ENCODE measurements at regions not wholly inside any gene's neighbourhood (a gene's known extent, or its start where the extent isn't known, plus 50 kb on each side); places are given as distances from the start of the nearest gene placed in this dataset.

DNA sequence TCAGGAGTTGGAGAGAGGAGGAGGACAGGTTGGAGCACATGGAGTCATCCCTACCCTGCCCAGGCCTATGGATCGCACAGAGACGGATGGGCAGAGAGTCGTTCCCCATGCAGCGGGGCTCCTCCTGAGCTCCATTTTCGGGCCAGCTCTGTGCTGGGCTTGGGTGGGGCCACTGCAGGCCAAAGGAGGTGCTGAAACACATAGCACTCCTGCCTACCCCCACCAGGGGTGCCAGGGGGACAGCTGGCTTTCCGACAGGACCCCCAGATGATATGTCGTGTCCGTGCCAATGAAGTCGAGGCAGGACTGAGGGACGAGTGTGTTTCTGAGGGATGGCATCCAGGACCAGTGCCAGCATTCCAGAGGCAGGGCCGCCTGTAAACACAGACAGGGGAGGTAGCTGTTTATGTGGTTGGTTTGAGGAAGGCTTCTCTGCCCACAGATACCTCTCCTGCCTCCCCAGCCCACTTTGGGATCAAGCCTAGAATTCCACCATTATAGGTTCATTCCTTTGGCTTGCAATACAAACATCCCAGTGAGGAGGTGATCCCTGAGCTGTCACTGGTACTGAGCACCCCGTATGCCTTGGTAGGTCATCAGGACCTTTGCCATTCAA, 116.6 kb downstream of the GLI2 start:
- DNase-seq (ENCODE audit: low read depth in 2 of 2): no peak

DNA sequence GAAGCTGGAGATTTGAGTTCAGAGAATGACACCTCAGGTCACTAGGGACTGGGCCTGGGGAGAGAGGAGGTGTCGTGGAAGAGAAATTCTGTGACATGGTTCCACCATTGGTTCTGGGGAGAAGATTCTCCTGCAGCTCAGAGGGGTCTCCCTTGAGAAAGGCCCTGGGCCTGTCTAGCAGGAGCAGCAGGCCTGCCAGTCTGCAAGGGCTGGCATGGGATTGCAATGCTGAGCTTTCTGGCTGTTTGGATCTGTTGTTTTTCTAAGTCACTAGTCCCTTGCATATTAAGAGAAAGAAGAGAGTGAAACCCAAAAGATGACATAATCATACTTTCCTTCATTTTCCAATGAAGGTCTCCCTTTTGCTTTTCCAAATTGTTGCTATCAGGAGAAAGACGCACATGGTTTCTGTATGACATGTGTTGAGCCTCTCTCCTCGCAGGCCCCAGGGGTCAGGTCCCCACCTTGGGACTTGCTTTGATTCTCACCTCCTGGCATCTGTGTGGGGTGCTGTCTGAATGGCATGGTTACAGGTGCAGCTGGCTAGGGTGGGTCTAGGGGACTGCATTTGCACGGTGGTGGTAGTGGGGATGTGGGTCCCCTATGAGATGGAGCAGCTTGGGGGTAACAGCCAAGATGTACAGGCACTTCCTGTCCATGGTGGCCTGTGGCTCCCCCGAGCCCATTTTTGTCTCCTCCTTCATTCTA, 117.8 kb downstream of the GLI2 start:
- DNase-seq (ENCODE audit: low read depth in 2 of 2): no peak

DNA sequence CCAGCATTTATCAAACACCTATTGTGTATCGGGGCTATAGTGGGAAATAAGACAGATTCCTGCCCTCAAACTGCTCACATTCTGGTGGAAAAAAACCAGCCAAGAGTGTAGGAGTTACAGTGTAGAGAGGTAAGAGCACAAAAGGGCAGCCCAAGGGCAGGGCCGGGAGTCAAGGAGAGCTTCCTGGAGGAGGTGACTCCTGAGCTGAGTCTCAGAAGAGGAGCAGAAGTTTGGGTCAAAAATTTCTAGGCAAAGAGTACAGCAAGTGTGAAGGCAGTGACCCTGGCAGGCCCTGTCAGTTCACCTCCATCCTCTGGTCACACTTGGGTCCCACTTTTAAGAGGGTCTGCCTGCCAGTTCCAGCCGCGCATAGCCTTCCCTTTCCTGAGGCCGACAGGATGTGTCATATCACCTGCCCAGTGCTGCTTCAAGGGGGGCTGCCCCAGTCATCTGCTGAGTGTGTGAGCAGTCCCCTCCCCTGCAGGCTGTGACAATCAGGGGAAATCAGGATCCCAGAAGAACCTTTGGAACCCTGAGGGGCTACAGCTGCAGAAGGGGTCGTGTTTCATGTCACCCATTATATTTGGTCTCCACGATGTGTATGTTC, 118.4 kb downstream of the GLI2 start:
- DNase-seq (ENCODE audit: low read depth in 2 of 2): no peak

DNA sequence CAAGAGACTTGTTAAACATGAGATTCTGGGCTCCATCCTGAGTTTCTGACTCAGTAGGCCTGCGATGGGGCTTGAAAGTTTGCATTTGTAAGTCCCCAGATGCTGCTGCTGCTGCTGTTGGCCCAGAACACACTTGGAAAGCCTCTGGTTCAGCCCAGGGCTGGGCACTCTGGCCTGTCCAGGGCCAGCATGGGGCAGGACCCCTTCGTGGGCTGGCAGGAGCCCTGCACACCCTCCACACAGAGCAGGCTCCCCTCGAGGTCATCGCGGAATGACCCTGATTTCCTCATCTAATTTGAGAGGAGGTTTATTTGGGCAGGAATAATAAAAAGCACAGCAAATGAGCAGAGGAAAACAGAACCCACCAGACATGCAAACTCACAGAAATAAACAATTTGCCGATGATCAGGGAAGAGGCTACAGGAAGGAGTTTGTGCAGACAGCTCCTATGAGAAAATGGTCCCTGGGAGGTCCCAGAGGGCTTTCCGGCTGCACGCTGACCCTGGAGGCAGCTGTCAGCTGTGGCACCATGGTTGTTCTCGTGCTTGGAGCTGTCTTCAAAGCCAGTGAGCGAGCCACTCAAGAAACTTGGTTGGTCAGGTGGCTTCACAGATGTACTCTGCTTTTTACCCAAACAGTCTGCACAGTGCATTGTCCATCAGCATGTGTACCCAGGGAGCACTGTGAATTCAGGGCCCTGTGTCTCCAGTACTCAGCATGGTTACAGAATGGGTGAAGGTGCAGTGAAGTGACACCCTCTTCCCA, 119.3 kb downstream of the GLI2 start:
- DNase-seq (ENCODE audit: low read depth in 2 of 2): no peak

DNA sequence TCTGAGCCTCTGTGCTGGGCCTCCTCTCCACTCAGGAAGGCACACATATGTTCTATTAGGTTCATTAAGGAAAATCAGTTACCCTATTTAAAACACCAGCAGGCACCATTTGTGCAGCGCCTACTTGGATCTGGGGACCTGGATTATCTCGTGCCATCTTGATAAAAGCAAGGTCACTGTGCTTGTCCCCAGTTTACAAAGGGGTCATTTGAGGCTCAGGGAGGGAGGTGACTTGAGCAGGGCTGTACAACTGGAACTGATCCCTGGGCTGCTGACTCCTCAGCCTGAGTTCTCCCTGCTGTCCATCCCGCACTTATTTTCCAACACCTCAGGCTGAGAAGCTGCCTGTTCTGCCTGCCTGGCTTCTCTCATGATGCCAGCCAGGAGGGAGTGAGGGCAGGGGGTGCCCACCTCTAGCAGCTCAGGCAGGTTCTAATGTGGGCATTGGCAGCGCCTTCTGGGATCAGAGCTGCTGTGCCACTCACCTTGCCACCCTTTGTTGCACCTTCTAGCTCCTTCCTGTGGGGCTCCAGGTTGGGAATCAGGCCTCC, 120.3 kb downstream of the GLI2 start:
- no peak for DNase-seq (ENCODE audit: low read depth in 2 of 2)

DNA sequence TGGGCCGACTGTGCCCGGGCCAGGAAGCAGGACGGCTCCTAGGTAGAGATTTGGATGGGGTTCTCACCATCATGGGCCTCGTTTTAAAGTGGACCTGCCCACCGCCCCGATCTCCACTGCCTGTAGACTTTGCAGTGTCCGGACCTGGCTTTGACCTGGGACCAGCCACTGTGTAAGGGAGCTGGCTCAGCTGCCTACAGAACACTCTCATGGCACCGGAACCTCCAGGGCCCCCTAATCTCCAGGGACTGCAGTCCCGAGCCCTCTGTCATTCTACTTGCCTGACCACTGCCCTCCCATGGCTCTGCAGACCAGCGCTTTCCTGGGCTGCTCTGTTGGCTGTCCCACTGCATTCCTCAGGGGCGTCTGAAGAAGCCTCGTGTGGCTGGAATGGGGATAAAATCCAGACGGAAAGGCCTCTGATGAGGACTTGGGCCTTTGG, 120.8 kb downstream of the GLI2 start:
- DNase-seq (ENCODE audit: low read depth in 2 of 2): no peak

DNA sequence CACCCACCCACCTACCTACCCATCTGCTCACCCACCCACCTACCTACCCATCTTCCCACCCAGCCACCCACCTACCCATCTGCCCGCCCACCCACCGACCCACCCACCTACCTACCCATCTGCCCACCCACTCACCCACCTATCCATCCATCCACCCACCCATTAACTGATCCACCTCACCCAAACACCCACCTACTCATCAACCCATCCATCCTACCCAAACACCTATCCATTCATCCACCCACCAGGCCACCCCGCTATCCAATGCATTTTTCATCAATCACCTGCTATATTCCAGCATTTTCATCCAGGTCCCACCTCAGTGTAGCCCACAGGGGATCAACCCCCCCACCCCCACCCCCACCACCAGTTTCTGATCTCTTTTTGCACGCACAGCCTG, 121.8 kb downstream of the GLI2 start:
- DNase-seq (ENCODE audit: low read depth in 2 of 2): no peak

DNA sequence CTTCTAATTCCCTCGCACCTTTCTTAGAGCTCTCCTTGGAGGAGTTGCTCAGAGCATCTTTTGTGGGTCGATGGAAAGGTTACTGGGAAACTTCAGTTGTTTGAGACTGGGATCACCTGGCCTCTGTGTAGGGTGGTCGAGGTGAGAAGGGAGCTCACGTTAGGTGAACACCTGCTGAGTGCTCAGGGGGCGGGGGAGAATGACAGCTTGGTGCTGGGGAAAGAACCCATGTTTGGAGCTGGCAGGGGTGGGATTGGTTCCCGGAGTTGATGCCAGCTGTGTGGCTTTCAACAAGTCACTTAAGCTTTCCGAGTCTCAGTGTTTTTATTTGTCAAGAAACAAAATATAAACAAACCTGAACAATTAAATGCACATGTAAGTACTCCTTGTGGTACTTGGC, 122.3 kb downstream of the GLI2 start:
- DNase-seq (ENCODE audit: low read depth in 2 of 2): no peak

DNA sequence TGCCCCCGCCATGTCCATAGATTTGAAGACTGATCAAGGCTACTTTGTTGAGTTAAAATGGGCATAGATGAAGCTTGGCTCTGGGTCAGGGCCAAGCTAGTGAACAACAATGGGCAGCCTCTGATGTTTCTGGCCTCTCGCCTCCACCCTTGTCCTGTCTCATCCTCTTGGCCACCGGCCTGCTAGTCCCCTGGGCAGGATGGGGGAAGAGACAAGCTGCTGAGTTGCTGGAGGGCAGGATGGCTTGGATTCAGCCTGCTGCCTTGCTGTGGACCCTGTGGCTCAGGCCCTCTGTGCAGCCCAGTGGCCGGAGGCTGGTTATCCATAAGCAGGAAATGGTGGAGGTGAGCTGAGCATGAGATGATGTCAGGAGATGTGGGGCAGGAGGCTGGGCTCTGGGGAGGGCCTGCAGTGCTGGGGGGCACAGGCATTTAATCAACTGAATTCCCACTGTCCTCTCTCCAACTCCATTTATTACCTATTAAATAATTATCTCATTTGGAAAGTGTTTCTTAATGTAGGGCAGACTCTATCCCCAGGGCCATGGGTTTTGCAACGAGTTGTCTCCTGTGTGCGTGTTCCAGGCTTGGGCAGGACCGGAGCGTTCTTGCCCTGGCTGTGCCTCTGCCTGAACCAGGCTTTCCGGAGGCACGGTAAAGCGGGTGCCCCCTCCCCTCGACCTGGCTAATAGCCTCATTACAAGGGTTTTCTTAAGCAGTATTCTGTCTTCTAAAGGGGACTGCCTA, 122.9 kb downstream of the GLI2 start:
- DNase-seq (ENCODE audit: low read depth in 2 of 2): no peak

DNA sequence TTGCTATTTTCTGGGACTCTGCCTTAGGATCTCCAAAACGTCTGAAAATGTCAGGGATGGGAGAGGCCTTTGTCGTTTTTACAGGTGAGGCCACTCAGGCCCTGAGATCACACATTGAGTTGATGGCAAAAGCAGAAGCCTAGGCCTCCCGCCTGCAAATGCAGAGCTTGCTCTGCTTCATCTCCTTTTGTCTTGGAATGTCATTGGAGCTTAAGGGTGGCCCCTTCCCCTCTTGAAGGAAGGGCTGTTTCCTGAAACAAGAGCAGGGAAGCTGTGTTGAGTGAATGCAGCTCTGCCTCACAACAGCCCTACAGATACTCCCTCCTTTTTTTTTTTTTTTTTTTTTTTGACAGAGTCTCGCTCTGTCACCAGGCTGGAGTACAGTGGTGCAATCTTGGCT, 123.5 kb downstream of the GLI2 start:
- no peak for DNase-seq (ENCODE audit: low read depth in 2 of 2)

DNA sequence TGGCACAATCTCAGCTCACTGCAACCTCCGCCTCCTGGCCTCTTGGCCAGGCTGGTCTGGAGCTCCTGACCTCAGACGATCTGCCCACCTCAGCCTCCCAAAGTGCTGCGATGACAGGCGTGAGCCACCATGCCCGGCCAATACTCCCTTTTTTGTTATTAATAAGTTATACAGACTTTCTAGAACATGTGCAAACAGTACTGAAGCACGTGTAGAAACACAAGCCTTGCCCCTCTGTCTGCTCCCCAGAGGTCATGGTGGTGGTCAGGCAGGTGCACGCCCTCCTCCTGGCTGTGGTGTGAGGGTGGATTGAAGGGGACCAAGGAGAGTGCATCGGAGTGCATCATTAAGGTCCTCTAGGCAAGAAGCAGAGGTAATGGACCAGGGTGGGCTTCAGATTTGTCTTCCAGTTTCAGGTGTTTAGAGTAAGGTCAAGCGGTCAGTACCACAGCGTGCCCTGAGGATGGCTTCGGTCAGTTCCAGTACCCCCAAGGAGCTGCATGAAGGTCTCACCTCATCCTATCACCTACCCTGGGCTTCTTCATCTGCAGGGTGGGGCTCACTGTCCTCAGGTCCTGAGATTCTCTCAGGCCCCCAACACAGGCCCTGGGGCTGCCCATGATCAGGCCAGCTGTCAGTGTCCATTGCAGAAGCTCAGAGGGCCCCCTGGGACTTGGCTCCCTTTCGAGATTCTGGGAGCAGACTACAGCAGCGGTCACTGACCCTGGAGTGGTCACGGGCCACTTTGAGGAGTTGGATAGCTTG, 124.3 kb downstream of the GLI2 start:
- no peak for DNase-seq (ENCODE audit: low read depth in 2 of 2)

DNA sequence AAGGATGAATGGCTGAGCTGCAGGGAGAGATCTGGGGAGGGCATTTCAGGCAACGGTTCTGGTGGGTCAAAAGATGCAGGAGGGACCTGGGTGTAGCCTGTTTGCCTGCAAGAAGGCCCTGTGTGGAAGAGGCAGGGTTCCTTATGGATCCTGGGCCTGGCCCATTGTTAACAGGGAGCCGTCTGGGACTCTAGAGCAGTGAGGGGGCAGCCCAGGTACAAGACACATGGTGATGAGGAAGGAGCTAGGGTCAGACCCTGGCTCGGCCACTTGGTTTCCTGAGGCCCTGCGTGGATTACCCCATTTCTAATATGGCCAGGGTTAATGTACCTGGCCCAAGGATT, 124.9 kb downstream of the GLI2 start:
- no peak for DNase-seq (ENCODE audit: low read depth in 2 of 2)

DNA sequence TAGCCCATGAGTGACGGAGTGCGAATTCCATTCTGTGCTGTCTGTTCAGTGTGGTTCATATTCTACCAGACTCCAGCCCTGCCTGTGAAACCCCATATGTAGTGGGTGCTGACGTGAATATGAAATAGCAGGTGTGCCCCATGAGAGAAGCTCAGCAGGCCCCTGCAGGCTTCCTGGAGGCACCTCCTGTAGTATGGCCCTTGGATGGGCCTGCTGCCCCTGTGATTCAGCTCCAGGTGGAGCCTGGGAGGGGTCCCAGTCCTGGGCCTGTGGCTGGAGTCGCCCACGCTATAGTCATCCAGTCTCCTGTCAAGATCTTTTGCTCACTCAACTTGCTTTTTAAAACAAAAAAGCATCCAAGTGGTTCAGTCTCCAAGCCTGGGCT, 125.5 kb downstream of the GLI2 start:
- no peak for DNase-seq (ENCODE audit: low read depth in 2 of 2)

DNA sequence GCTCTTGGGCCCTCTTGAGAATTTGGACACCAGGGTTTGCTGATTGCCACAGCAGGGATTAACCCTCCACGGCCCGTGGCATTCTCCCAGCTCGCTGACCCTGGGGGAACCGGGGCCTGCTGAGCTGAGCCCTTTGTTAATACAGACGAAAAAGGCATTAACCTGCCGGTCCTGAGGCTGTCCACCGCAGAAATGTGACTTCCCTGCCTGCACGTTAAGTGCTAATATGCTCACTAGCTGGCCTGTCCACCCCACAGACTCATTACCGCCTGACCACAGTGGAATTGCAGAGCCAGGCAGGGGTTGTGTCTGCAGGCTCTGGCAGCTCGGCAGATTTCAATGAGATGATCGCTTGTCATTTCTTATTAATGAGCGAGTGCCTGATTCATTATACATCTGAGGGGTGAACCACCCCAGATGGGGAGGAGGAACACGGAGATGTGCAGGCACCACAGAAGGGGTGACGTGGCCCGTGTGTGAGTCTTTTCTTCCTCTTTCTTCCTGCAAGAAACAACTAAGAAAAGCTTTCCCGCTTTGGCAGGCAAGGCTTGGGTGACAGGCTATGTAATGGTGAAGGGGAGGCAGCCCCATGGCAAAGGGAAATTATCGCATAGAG, 126.0 kb downstream of the GLI2 start:
- DNase-seq (ENCODE audit: low read depth in 2 of 2): no peak

DNA sequence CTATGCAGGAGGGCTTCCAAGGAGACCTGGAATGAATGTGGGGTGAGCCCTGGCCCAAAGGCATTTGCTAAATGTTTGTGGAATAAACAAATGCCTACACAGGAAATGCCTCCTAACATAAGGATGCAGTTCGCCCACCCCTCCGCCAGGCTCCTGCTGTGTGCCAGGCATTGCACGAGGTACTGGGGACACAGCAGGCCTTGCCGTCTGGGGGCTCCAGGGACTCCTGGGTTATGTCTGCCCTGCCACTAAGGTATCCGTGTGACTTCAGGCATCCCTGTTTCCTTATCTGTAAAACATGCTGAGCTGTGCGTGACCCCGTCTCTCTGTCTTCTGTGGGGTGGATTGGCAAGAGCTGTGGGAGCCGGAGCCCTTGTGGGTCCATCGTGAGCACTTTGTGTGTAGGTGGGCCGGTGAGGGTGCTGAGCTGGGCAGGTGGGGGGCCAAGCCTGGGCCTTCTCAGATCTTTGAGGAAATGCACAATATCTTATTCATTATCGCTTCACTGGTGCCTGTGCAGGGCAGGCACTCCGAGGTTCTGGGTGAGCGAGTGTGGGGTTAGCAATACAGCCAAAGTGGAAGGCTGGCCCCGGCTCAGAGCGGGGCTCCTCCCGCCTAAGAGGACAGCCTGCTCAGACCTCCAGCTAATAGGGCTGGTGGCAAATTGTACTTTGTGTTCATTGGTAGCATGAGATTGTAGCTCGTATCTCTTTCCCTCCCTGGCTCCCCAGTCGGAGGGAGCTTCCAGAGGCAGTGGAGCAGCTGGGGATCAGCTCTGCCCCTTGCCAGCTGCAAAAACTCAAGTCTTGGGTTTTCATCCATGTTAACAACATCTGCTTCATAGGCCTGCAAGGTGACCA, 126.8 kb downstream of the GLI2 start:
- DNase-seq (ENCODE audit: low read depth in 2 of 2): no peak

DNA sequence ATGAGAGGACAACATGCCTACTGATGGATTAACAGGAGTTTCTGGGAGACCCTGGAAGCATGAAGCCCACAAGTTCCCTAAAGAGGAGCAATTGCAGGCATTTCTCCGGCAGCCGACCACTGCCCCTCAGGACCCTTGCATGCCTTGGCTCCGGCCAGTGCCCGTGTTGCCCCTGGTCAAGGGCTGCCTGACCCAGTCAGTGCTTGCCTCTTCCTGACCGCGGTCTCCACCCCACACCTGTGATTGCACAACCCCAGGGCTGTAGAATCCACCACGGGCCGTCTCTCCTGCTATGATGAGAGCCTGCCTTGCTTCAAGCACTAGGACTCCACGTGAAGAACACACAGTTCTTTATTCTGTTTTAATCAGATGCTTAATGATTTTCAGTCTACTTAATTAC, 127.5 kb downstream of the GLI2 start:
- no peak for DNase-seq (ENCODE audit: low read depth in 2 of 2)

DNA sequence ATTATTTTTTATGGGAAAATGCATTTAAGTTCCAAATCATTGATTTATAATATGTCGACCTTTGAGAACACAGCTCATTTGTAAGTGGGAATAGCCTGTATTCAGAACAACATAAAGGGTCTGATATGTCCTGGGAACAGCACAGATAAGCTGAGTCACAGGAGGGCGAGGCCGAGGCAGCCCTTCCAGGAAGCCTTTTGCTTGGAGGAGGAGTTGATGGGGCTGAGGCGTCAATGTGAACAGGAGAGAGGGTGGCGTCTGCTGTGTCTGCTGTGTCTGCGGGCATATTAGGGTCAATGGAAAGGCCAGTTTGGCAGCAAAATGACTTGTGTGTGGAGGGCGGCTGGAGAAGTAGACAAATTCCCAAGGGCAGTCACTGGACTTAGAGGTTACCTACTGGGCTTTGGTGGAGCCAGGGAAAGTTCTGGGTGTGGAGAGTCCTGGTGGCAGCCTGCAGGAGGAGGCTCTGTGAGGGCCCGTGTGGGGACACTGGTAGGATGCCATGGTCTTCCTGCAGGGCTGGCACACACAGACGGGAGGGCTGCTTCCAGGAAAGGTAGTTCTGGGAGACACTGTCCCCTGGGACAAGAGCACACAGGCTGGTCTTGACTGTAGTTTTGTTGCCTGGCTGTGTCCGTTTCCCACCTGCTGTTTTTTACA, 128.1 kb downstream of the GLI2 start:
- DNase-seq (ENCODE audit: low read depth in 2 of 2): no peak

DNA sequence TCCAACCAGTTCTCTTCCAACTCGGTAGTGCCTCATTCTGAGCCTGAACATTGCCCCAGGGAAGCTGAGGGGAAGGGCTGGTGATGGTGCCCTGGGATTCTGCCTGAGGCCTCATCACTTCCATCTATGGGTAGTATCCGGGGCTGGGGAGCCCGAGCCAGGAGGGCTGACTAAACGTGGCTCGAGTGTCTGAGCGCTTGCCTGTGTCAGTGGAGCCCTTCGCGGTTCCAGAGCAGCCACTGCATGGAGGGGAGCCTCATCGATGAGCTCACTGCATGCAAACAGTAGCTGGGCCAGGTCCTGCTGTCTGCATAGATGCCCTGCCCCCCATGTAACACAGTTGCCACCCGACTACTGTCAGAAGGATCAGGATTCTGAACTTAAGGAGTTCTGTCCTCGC, 129.3 kb downstream of the GLI2 start:
- no peak for DNase-seq (ENCODE audit: low read depth in 2 of 2)

DNA sequence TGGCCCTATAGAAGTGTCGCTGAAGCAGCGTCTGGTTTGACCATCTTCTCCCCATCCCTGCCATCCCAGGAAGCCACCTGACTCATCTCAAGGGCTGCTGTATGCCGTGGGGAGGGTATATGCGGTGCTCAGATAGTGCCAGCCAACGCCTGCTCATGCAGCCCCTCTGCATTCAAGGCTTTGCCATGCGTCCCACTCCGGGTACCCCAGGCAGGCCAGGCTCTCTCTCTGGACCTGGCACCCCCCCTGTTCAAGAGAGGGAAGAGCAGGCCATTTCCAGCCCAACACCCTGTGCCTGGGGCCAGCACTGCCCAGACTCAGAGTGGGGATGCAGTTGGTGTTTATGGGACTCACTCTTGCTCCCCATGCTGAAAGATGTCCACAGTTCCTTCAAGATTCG, 130.0 kb downstream of the GLI2 start:
- DNase-seq (ENCODE audit: low read depth in 2 of 2): no peak
